AG04449 (cell line): ENCODE measurements at regions not wholly inside any gene's neighbourhood (a gene's known extent, or its start where the extent isn't known, plus 50 kb on each side); places are given as distances from the start of the nearest gene placed in this dataset.

Source experiments
- CTCF ChIA-PET: fragments of 350-600 bp; formaldehyde crosslinking; extraction: SDS; loops from one replicate; lab custom pipeline; 2021; ENCODE audit warnings: antibody characterized with exemption; lab: Yijun Ruan, JAX
- POLR2A ChIA-PET: fragments of 400-600, 350-600 bp; formaldehyde crosslinking; extraction: SDS; loops from one replicate; lab custom pipeline; 2020; ENCODE audit warnings: antibody characterized with exemption, inconsistent platforms; lab: Yijun Ruan, JAX
- DNase-seq: peaks from one replicate; pipeline ENCODE4 v3.0.0-alpha.2; 2010; ENCODE audit warnings: low read depth, low spot score
- H3K4me3 ChIP-seq: 2 replicates; pipeline ENCODE4 v1.5.1; 2011; ENCODE audit warnings: low read depth, mild to moderate bottlenecking, control low read depth, low read length
- TF ChIP-seq, protein P1 (sequence below): IDR thresholded peaks from one replicate; pipeline ENCODE4 v1.5.1; 2011; ENCODE audit warnings: mild to moderate bottlenecking, moderate library complexity, low read length, control low read depth, inconsistent platforms; ENCODE audit not compliant: insufficient read depth; ENCODE audit errors: missing control alignments

DNA sequence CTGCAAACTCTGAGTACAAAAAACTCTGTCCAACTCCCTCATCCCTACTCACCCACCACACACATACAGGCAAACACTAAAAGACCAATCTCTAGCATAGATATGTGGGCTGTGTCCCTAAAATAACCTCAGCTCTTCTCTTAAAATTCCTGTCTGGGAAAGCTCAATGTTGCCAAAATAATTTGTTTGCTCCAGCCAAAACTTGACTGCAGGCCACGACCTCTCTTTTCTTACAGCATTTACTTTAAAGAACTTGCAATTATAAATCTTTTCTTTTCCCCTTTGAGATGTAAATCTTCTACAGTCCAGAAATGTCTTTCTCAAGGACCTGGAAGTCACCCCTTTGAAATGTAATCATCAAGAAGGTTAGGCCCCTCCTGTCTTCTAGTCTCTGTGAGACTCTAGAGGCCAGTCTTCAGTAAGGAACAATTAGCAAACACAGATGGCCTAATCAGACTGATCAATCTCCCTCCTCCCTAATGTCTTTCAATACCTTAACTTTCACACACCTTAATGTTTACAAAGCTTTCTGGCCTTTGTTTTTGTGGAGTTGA lies 483.6 kb upstream of the RGS18 start:
- TF ChIP-seq, protein P1, sequence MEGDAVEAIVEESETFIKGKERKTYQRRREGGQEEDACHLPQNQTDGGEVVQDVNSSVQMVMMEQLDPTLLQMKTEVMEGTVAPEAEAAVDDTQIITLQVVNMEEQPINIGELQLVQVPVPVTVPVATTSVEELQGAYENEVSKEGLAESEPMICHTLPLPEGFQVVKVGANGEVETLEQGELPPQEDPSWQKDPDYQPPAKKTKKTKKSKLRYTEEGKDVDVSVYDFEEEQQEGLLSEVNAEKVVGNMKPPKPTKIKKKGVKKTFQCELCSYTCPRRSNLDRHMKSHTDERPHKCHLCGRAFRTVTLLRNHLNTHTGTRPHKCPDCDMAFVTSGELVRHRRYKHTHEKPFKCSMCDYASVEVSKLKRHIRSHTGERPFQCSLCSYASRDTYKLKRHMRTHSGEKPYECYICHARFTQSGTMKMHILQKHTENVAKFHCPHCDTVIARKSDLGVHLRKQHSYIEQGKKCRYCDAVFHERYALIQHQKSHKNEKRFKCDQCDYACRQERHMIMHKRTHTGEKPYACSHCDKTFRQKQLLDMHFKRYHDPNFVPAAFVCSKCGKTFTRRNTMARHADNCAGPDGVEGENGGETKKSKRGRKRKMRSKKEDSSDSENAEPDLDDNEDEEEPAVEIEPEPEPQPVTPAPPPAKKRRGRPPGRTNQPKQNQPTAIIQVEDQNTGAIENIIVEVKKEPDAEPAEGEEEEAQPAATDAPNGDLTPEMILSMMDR: no peak
- CTCF ChIA-PET: no interaction called here
- POLR2A ChIA-PET: no interaction called here
- no peak for DNase-seq
- no peak overlapping the region for H3K4me3 ChIP-seq

- no peak overlapping the region for H3K4me3 ChIP-seq
- ChIA-PET POLR2A (no interaction called here), CTCF (no interaction called here)
- TF ChIP-seq, protein P1: no peak
- no peak for DNase-seq
These were observed 482.1 kb upstream of the RGS18 start for GRCh38 chr1:191675856-191676783.

DNA sequence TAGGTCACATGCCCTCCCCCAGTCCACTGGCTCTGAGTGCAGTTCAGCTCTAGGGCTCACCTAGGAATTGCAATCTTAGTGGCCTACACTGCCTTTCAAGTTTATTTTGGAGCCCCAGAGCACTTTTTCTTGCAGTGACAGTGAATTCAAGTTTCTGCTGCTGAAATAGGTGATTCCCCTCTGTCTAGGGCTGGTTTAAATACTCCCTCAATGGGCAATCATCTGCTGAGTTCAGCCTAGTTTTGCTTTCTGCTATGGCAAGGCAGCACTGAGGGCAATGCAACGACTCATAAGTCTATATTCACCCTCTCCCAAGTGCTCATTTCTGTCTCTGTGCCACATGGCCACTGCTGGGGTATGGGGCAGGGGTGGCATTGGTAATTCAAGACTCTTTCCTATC lies 472.6 kb upstream of the RGS18 start:
- ChIA-PET CTCF (no interaction called here), POLR2A (no interaction called here)
- H3K4me3 ChIP-seq: no peak overlapping the region
- TF ChIP-seq, protein P1: no peak
- DNase-seq: no peak

GRCh38 chr1:191687721-191688120 lies 470.5 kb upstream of the RGS18 start:
- TF ChIP-seq, protein P1: no peak
- ChIA-PET CTCF (no interaction called here), POLR2A (no interaction called here)
- DNase-seq: no peak
- H3K4me3 ChIP-seq: no peak overlapping the region

GRCh38 chr1:191690931-191691330 lies 467.3 kb upstream of the RGS18 start:
- DNase-seq: no peak
- no peak overlapping the region for H3K4me3 ChIP-seq
- TF ChIP-seq, protein P1: no peak
- POLR2A ChIA-PET: no interaction called here
- CTCF ChIA-PET: no interaction called here

GRCh38 chr1:191693797-191694196 lies 464.5 kb upstream of the RGS18 start:
- ChIA-PET CTCF (no interaction called here), POLR2A (no interaction called here)
- no peak for DNase-seq
- TF ChIP-seq, protein P1: no peak
- H3K4me3 ChIP-seq: no peak overlapping the region
